K562 (cell line): ENCODE measurements at regions not wholly inside any gene's neighbourhood (a gene's known extent, or its start where the extent isn't known, plus 50 kb on each side); places are given as distances from the start of the nearest gene placed in this dataset.

Experiments
- CC2D1A ChIP-seq: fragments of 450-650 bp; IDR thresholded peaks from 2 replicates; pipeline ENCODE4 v1.6.1; 2017; ENCODE audit warnings: mild to moderate bottlenecking
- CTCF ChIP-seq, 3 experiments: IDR thresholded peaks in 2 of 3; conservative IDR thresholded peaks in 1 of 3; 2 replicates each; pipeline ENCODE4 v1.5.1; 2011 to 2012; ENCODE audit warnings: low read length in 3 of 3, mild to moderate bottlenecking in 3 of 3, control low read depth in 2 of 3, improper control_type of control experiment in 1 of 3, inconsistent platforms in 1 of 3, low read depth in 1 of 3, mixed read lengths in 1 of 3, moderate library complexity in 1 of 3; ENCODE audit not compliant: insufficient read depth in 2 of 3
- E4F1 ChIP-seq: fragments of 250-450 bp; sonication (Bioruptor Pico); IDR thresholded peaks from 2 replicates; pipeline ENCODE4 v1.5.0; 2021; ENCODE audit warnings: mild to moderate bottlenecking, borderline replicate concordance
- MXI1 ChIP-seq: IDR thresholded peaks from 2 replicates; pipeline ENCODE4 v1.6.1; 2011; ENCODE audit warnings: low read depth, mild to moderate bottlenecking, improper control_type of control experiment, low read length
- NFXL1 ChIP-seq: fragments of 450-650 bp; formaldehyde crosslinking; IDR thresholded peaks from 2 replicates; pipeline ENCODE4 v1.4.0; 2021; ENCODE audit warnings: mild to moderate bottlenecking
- POLR2AphosphoS2 ChIP-seq: IDR thresholded peaks from 2 replicates; pipeline ENCODE4 v1.6.1; 2012; ENCODE audit warnings: low read length, improper control_type of control experiment
- RAD21 ChIP-seq, 2 experiments: fragments of 250-450 bp in 1 of 2; fragments of 450-650 bp in 1 of 2; sonication (Bioruptor Pico) in 1 of 2; formaldehyde crosslinking in 1 of 2; IDR thresholded peaks in 1 of 2; conservative IDR thresholded peaks in 1 of 2; 2 replicates each; pipeline versions ENCODE4 v1.4.0 to v1.8.0; 2020 to 2022; ENCODE audit warnings: mild to moderate bottlenecking in 2 of 2, moderate library complexity in 1 of 2
- SREBF2 ChIP-seq: sonication (generic); formaldehyde crosslinking; IDR thresholded peaks from 2 replicates; pipeline ENCODE4 v1.4.0; 2020; ENCODE audit warnings: mild to moderate bottlenecking, missing genetic modification reagents
- TCF7L2 ChIP-seq: fragments of 150-350 bp; IDR thresholded peaks from 2 replicates; pipeline ENCODE4 v1.6.1; 2016; ENCODE audit warnings: low read depth, mild to moderate bottlenecking, low read length, moderate library complexity
- ZNF282 ChIP-seq: sonication (generic); formaldehyde crosslinking; IDR thresholded peaks from 2 replicates; pipeline ENCODE4 v1.8.1; 2023; ENCODE audit warnings: missing genetic modification reagents
- ZNF707 ChIP-seq: fragments of 250-450 bp; sonication (Bioruptor Pico); conservative IDR thresholded peaks from 2 replicates; pipeline ENCODE4 v1.8.0; 2022; ENCODE audit warnings: inconsistent platforms, mild to moderate bottlenecking, moderate library complexity

- no peak for TF ChIP-seq MXI1
- TF ChIP-seq POLR2AphosphoS2 = no peak
- no peak for TF ChIP-seq CTCF (IDR thresholded peaks at IDR 0.05 in 2 of 3, conservative IDR thresholded peaks at IDR 0.05 in 1 of 3; ENCODE audit: insufficient read depth in 2 of 3, low read depth in 1 of 3, low read length in 3 of 3)
- TF ChIP-seq TCF7L2 = no peak
- TF ChIP-seq ZNF282 (CRISPR knock-in tag) = no peak
- no peak for TF ChIP-seq SREBF2 (CRISPR knock-in tag)
- TF ChIP-seq ZNF707 (CRISPR knock-in tag) = no peak
- no peak for TF ChIP-seq E4F1 (CRISPR knock-in tag)
- TF ChIP-seq NFXL1 = no peak
- no peak for TF ChIP-seq RAD21 (CRISPR knock-in tag; conservative IDR thresholded peaks at IDR 0.05 in 1 of 2, IDR thresholded peaks at IDR 0.05 in 1 of 2)
- TF ChIP-seq CC2D1A = no peak
Measured at GRCh38 chr4:148776941-148777340, 334.7 kb upstream of the NR3C2 start.
